Nephron (organoid): ENCODE measurements at regions not wholly inside any gene's neighbourhood (a gene's known extent, or its start where the extent isn't known, plus 50 kb on each side); places are given as distances from the start of the nearest gene placed in this dataset.

Source experiments
- H3K27ac Mint-ChIP-seq, 3 experiments: 2 replicates each; pipeline ENCODE4 v1.8.0; 2020; ENCODE audit warnings: mixed read lengths in 3 of 3, mild to moderate bottlenecking in 2 of 3, moderate library complexity in 1 of 3
- H3K27me3 Mint-ChIP-seq: 2 replicates; pipeline ENCODE4 v1.8.0; 2021; ENCODE audit warnings: low read depth, mild to moderate bottlenecking, moderate library complexity, mixed read lengths
- H3K36me3 Mint-ChIP-seq: 2 replicates; pipeline ENCODE4 v1.8.0; 2020; ENCODE audit warnings: low read depth, mixed read lengths
- H3K4me1 Mint-ChIP-seq: 2 replicates; pipeline ENCODE4 v1.8.0; 2020; ENCODE audit warnings: mixed read lengths
- H3K4me3 Mint-ChIP-seq, 3 experiments: 2 replicates each; pipeline ENCODE4 v1.8.0; 2020; ENCODE audit warnings: mild to moderate bottlenecking in 3 of 3, mixed read lengths in 3 of 3, moderate library complexity in 2 of 3
- H3K9me3 Mint-ChIP-seq: 2 replicates; pipeline ENCODE4 v1.8.0; 2020; ENCODE audit warnings: mixed read lengths
- TF ChIP-seq, protein P1 (sequence below), 3 experiments: fragments of 200-600 bp; sonication (generic); IDR thresholded peaks; one replicate each; pipeline ENCODE4 v1.5.0; 2021; ENCODE audit warnings: antibody characterized with exemption in 3 of 3; ENCODE audit not compliant: unreplicated experiment in 3 of 3

DNA sequence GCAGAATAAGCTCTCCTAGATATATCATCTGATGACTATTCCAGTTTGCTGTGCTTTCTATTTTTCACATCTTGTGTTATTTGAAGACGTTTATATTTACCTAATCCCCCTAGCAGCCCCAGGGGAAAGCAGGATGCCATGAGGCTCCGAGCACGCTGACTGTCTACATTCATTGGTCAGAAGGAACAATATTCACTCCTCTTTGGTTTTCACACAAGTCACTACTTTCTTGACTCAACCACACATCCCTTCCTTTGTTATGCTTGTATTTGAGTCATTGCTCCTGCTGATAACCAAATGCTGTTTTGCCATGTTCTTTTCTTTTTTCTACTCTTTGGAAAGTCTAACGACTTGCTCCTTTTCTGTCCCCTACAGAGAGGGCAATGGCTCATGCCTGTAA, 86.5 kb upstream of the SLC38A2 start:
- no peaks in the 10 kb centered on the region for H3K27me3 Mint-ChIP-seq
- no peaks in the 10 kb centered on the region for H3K36me3 Mint-ChIP-seq
- peak overlapping the region in 2 of 3 experiments; percentile 5 to 85 for H3K27ac Mint-ChIP-seq
- no peaks in the 10 kb centered on the region for H3K9me3 Mint-ChIP-seq
- no peak overlapping the region for H3K4me3 Mint-ChIP-seq
- TF ChIP-seq, protein P1, sequence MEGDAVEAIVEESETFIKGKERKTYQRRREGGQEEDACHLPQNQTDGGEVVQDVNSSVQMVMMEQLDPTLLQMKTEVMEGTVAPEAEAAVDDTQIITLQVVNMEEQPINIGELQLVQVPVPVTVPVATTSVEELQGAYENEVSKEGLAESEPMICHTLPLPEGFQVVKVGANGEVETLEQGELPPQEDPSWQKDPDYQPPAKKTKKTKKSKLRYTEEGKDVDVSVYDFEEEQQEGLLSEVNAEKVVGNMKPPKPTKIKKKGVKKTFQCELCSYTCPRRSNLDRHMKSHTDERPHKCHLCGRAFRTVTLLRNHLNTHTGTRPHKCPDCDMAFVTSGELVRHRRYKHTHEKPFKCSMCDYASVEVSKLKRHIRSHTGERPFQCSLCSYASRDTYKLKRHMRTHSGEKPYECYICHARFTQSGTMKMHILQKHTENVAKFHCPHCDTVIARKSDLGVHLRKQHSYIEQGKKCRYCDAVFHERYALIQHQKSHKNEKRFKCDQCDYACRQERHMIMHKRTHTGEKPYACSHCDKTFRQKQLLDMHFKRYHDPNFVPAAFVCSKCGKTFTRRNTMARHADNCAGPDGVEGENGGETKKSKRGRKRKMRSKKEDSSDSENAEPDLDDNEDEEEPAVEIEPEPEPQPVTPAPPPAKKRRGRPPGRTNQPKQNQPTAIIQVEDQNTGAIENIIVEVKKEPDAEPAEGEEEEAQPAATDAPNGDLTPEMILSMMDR (IDR thresholded peaks at IDR 0.05; ENCODE audit: unreplicated experiment in 3 of 3) = no peak
- peaks cover 72% of the 10 kb centered on the region for H3K4me1 Mint-ChIP-seq

DNA sequence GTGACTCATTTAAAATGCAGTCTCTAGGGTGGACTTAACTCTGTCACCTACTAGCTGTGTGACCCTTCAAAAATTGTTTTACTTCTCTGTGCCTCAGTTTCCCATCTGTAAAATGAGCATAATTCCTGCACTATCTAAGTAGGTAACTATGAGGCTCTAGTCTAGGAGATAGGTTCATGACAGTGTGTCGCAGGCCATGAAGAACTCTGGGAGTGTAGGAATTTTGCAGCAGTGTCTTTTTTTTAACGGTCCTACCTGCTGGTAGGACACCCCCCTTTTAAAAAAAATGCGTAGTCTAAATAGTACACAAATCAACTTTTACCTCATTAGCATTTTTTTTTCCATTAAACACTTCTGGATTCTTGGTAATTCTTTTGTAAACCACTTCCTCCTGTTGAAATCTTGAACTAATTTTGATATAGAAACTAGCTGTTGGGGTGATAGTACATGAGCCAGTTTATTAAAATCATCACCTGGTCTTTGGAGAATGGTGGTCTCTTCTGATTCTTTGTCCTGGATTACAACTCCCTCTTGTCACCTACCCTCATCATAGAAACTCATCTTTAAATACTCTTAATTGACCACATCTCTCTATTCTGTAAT, 86.0 kb upstream of the SLC38A2 start:
- H3K27me3 Mint-ChIP-seq = no peaks in the 10 kb centered on the region
- TF ChIP-seq, protein P1 (IDR thresholded peaks at IDR 0.05; ENCODE audit: unreplicated experiment in 3 of 3) = no peak
- H3K4me1 Mint-ChIP-seq = peaks cover 72% of the 10 kb centered on the region

DNA sequence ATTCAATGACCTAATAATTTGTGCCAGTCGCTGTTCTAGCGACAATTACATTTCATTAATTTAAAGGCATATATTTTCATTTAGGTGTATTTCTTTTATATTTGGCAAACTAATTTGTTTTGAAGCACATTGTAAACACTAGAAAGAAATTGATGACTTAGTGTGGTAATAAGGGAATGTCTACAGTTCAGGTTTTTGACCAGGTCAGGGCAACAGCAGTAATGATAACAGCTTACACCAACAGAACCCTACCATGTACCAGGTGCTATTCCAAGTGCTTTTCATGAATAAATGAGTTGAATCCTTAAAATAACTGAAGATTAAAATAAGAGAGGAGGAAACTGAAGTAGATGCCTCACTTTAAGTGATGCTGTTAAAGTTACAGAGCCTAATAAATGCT, 85.4 kb upstream of the SLC38A2 start:
- TF ChIP-seq, protein P1 (IDR thresholded peaks at IDR 0.05; ENCODE audit: unreplicated experiment in 3 of 3) = no peak
- Mint-ChIP-seq H3K4me1 (peaks cover 69% of the 10 kb centered on the region), H3K27ac (peak overlapping the region in 1 of 3 experiments; percentile 59), H3K4me3 (no peak overlapping the region), H3K36me3 (no peaks in the 10 kb centered on the region), H3K9me3 (no peaks in the 10 kb centered on the region), H3K27me3 (no peaks in the 10 kb centered on the region)

More for the DNA sequence above, 86.0 kb upstream of the SLC38A2 start:
- Mint-ChIP-seq H3K4me3 (no peak overlapping the region), H3K27ac (peak overlapping the region in 2 of 3 experiments; percentile 5 to 85), H3K36me3 (no peaks in the 10 kb centered on the region), H3K9me3 (no peaks in the 10 kb centered on the region)

DNA sequence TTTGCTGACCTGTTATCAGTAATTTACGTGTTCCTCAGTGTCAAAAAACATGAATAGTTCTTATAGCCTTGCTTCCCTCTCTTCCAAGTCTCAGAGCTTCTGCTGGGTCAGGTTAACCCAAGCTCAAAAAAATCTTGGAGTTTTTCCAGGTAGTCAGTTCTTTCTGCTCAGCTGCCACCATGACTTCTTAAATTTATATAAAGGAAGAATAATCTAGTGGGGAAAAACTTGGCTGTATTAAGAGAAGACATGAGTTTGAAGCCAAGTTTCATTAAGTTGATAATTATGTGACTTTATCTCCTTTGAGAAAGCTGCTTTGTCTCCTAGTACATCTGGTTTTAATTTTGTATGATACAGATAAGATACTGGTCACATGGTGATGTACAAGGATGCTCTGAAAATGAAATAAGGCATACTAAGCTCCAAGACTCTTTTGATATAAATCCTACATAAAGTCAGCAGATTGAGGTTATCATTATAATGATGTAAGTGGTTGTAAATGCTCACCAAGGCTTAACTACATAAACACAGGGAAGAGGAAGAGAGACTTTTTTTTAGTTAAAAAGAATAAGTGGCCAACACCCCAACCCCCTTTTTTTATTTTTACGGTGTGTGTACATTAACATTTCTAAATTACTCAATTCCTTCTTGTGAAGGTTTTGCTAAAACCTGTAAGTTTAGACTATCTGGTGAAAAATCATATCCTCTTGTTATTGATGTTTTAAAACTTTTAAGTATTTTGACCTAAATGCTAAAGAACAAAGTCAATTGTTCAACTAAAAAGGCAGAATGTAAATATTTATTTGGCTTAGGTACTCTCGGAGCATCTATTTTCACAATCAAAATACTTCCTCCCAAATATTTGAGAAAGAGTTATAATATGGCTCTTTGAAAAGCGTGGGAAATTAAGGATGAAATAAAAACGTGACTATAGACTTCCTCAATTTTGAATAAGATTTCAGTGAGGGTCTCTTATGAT, 84.1 kb upstream of the SLC38A2 start:
- no peaks in the 10 kb centered on the region for H3K9me3 Mint-ChIP-seq
- no peaks in the 10 kb centered on the region for H3K36me3 Mint-ChIP-seq
- no peaks in the 10 kb centered on the region for H3K27me3 Mint-ChIP-seq
- peak overlapping the region in 1 of 3 experiments; percentile 31 for H3K4me3 Mint-ChIP-seq
- TF ChIP-seq, protein P1 (IDR thresholded peaks at IDR 0.05; ENCODE audit: unreplicated experiment in 3 of 3) = no peak
- peak overlapping the region; percentile 44 to 72 (median 59) for H3K27ac Mint-ChIP-seq
- peaks cover 62% of the 10 kb centered on the region for H3K4me1 Mint-ChIP-seq

DNA sequence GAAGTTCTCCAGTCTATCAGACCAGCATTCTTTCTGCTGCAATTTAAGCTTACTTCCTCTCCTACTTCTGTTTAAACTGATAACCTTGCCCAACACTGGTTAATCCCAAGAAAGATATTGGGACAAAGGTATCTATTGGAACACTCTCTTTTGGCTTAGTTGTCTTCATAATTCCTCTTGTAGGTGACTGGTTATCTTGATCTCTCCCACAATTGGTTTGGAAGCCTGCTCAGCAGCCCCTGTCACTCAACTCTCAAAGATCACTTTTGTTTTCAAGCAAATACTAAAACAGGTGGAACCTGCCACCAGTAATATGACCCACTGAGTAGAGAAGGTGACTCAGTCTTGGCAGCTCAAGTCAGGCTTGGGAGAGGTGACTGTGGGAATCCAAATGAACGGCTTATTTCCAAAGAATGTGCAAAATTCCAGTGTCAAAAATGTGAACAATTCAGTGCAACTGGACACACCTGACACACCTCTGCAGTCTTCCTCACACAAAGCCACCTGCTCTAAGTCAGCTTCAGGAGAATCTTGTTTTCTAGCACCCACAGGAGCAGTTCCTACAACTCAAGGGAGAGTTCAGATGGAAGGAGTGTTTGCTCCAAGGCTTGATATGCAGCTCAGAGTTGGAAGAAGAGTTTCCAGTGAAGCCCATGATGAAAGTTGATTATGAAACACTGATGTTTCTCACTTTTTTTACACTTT, 83.2 kb upstream of the SLC38A2 start:
- peaks cover 59% of the 10 kb centered on the region for H3K4me1 Mint-ChIP-seq
- TF ChIP-seq, protein P1 (IDR thresholded peaks at IDR 0.05; ENCODE audit: unreplicated experiment in 3 of 3) = no peak
- H3K9me3 Mint-ChIP-seq = no peaks in the 10 kb centered on the region
- H3K36me3 Mint-ChIP-seq = no peaks in the 10 kb centered on the region
- no peaks in the 10 kb centered on the region for H3K27me3 Mint-ChIP-seq
- peak overlapping the region; percentile 44 to 72 (median 59) for H3K27ac Mint-ChIP-seq
- H3K4me3 Mint-ChIP-seq = no peak overlapping the region
